ENCODE measurements at regions not wholly inside any gene's neighbourhood (a gene's known extent, or its start where the extent isn't known, plus 50 kb on each side); places are given as distances from the start of the nearest gene placed in this dataset.

- no peaks in the 10 kb centered on the region for H3K27me3 ChIP-seq
- intact Hi-C loops (cut with DNase I): no loop called here
- H3K4me1 ChIP-seq: no peaks in the 10 kb centered on the region
- DNase-seq: no peak
- no peaks in the 10 kb centered on the region for H3K36me3 ChIP-seq
- no peak overlapping the region for H3K27ac ChIP-seq
- no peak overlapping the region for H3K9ac ChIP-seq (ENCODE audit: low read depth in 2 of 2, low read length in 2 of 2)
- H3K9me3 ChIP-seq: no peaks in the 10 kb centered on the region
- TF ChIP-seq CTCF (IDR thresholded peaks at IDR 0.05): no peak
- H3K4me3 ChIP-seq: no peak overlapping the region
Observed at GRCh38 chr9:78539188-78539587, 242.3 kb downstream of the PSAT1 start.

- no peaks in the 10 kb centered on the region for H3K27me3 ChIP-seq
Observed at GRCh38 chr9:78539904-78540303, 243.0 kb downstream of the PSAT1 start.

GRCh38 chr9:78541868-78542443 lies 245.0 kb downstream of the PSAT1 start:
- no peaks in the 10 kb centered on the region for H3K9me3 ChIP-seq
- H3K4me3 ChIP-seq: no peak overlapping the region
- H3K9ac ChIP-seq (ENCODE audit: low read depth in 2 of 2, low read length in 2 of 2): no peak overlapping the region
- DNase-seq: no peak
- H3K36me3 ChIP-seq: no peaks in the 10 kb centered on the region
- no peaks in the 10 kb centered on the region for H3K27me3 ChIP-seq
- H3K27ac ChIP-seq: no peak overlapping the region
- H3K4me1 ChIP-seq: no peaks in the 10 kb centered on the region
- TF ChIP-seq CTCF (IDR thresholded peaks at IDR 0.05): no peak
- intact Hi-C loops (cut with DNase I): no loop called here

More at GRCh38 chr9:78539904-78540303, 243.0 kb downstream of the PSAT1 start:
- intact Hi-C loops (cut with DNase I): no loop called here
- no peak for DNase-seq
- Histone ChIP-seq H3K9ac (ENCODE audit: low read depth in 2 of 2, low read length in 2 of 2) (no peak overlapping the region), H3K4me1 (no peaks in the 10 kb centered on the region), H3K36me3 (no peaks in the 10 kb centered on the region), H3K4me3 (no peak overlapping the region), H3K9me3 (no peaks in the 10 kb centered on the region), H3K27ac (no peak overlapping the region)
- no peak for TF ChIP-seq CTCF (IDR thresholded peaks at IDR 0.05)

- H3K27me3 ChIP-seq: no peaks in the 10 kb centered on the region
- H3K9me3 ChIP-seq: no peaks in the 10 kb centered on the region
- TF ChIP-seq CTCF (IDR thresholded peaks at IDR 0.05): no peak
- H3K27ac ChIP-seq: no peak overlapping the region
- no peak for DNase-seq
- H3K36me3 ChIP-seq: no peaks in the 10 kb centered on the region
- no peak overlapping the region for H3K4me3 ChIP-seq
- no peak overlapping the region for H3K9ac ChIP-seq (ENCODE audit: low read depth in 2 of 2, low read length in 2 of 2)
- no peaks in the 10 kb centered on the region for H3K4me1 ChIP-seq
- intact Hi-C loops (cut with DNase I): no loop called here
Observed at GRCh38 chr9:78542491-78543181, 245.7 kb downstream of the PSAT1 start.

GRCh38 chr9:78543353-78543752 lies 246.4 kb downstream of the PSAT1 start:
- intact Hi-C loops (cut with DNase I): no loop called here
- H3K4me1 ChIP-seq: no peaks in the 10 kb centered on the region
- H3K36me3 ChIP-seq: no peaks in the 10 kb centered on the region
- no peak overlapping the region for H3K9ac ChIP-seq (ENCODE audit: low read depth in 2 of 2, low read length in 2 of 2)
- no peak for TF ChIP-seq CTCF (IDR thresholded peaks at IDR 0.05)
- H3K27ac ChIP-seq: no peak overlapping the region
- H3K4me3 ChIP-seq: no peak overlapping the region
- H3K27me3 ChIP-seq: no peaks in the 10 kb centered on the region
- DNase-seq: no peak
- no peaks in the 10 kb centered on the region for H3K9me3 ChIP-seq

Measured in colonic mucosa (tissue), 4 donors.